ENCODE measurements at regions not wholly inside any gene's neighbourhood (a gene's known extent, or its start where the extent isn't known, plus 50 kb on each side); places are given as distances from the start of the nearest gene placed in this dataset.

GRCh38 chr7:42445691-42446090 lies 208.7 kb upstream of the GLI3 start:
- no peak for DNase-seq (ENCODE audit: low spot score)

- DNase-seq (ENCODE audit: low spot score) = no peak
Observed at GRCh38 chr7:42440951-42441350, 203.9 kb upstream of the GLI3 start.

- no peak for DNase-seq (ENCODE audit: low spot score)
Observed at GRCh38 chr7:42432644-42433043, 195.6 kb upstream of the GLI3 start.

GRCh38 chr7:42431873-42432272 lies 194.9 kb upstream of the GLI3 start:
- no peak for DNase-seq (ENCODE audit: low spot score)

- no peak for DNase-seq (ENCODE audit: low spot score)
Observed at GRCh38 chr7:42429339-42429738, 192.3 kb upstream of the GLI3 start.

- no peak for DNase-seq (ENCODE audit: low spot score)
Observed at GRCh38 chr7:42426163-42426562, 189.2 kb upstream of the GLI3 start.

GRCh38 chr7:42414941-42415505 lies 178.0 kb upstream of the GLI3 start:
- no peak for DNase-seq (ENCODE audit: low spot score)

- no peak for DNase-seq (ENCODE audit: low spot score)
Observed at GRCh38 chr7:42414028-42414427, 177.0 kb upstream of the GLI3 start.

- DNase-seq (ENCODE audit: low spot score) = no peak
Observed at GRCh38 chr7:42409296-42409695, 172.3 kb upstream of the GLI3 start.

GRCh38 chr7:42407833-42408232 lies 170.8 kb upstream of the GLI3 start:
- DNase-seq (ENCODE audit: low spot score) = no peak

- DNase-seq (ENCODE audit: low spot score) = no peak
Observed at GRCh38 chr7:42407021-42407710, 170.2 kb upstream of the GLI3 start.

- no peak for DNase-seq (ENCODE audit: low spot score)
Observed at GRCh38 chr7:42406358-42406757, 169.3 kb upstream of the GLI3 start.

- DNase-seq (ENCODE audit: low spot score) = no peak
Observed at GRCh38 chr7:42405782-42406181, 168.8 kb upstream of the GLI3 start.

GRCh38 chr7:42403831-42404230 lies 166.8 kb upstream of the GLI3 start:
- no peak for DNase-seq (ENCODE audit: low spot score)

GRCh38 chr7:42400961-42401360 lies 164.0 kb upstream of the GLI3 start:
- no peak for DNase-seq (ENCODE audit: low spot score)

GRCh38 chr7:42400211-42400772 lies 163.3 kb upstream of the GLI3 start:
- no peak for DNase-seq (ENCODE audit: low spot score)

GRCh38 chr7:42395607-42396006 lies 158.6 kb upstream of the GLI3 start:
- DNase-seq (ENCODE audit: low spot score) = no peak

GRCh38 chr7:42392826-42393225 lies 155.8 kb upstream of the GLI3 start:
- DNase-seq (ENCODE audit: low spot score) = no peak

GRCh38 chr7:42389697-42390096 lies 152.7 kb upstream of the GLI3 start:
- DNase-seq (ENCODE audit: low spot score) = no peak

- no peak for DNase-seq (ENCODE audit: low spot score)
Observed at GRCh38 chr7:42385912-42386311, 148.9 kb upstream of the GLI3 start.

- no peak for DNase-seq (ENCODE audit: low spot score)
Observed at GRCh38 chr7:42381161-42381560, 144.2 kb upstream of the GLI3 start.

- DNase-seq (ENCODE audit: low spot score) = no peak
Observed at GRCh38 chr7:42380401-42380800, 143.4 kb upstream of the GLI3 start.

- no peak for DNase-seq (ENCODE audit: low spot score)
Observed at GRCh38 chr7:42378149-42378548, 141.1 kb upstream of the GLI3 start.

GRCh38 chr7:42373285-42373684 lies 136.3 kb upstream of the GLI3 start:
- no peak for DNase-seq (ENCODE audit: low spot score)

All from mucosa of gallbladder (tissue), 1 donor.